Tibial nerve (tissue), 3 donors: ENCODE measurements at regions not wholly inside any gene's neighbourhood (a gene's known extent, or its start where the extent isn't known, plus 50 kb on each side); places are given as distances from the start of the nearest gene placed in this dataset.

ENCODE experiments used
- POLR2A ChIP-seq, 2 donors: fragments of 450-650 bp; IDR thresholded peaks; one replicate each; pipeline ENCODE4 v1.6.1; 2017; ENCODE audit warnings: antibody characterized with exemption in 2 of 2, mild to moderate bottlenecking in 2 of 2, moderate library complexity in 2 of 2
- TF ChIP-seq, protein P1 (sequence below), 5 experiments: fragments of 200-600 bp in 3 of 5; fragments of 450-650 bp in 2 of 5; sonication (generic) in 3 of 5; IDR thresholded peaks; one replicate each; pipeline ENCODE4 v1.5.1; 2016 to 2019; ENCODE audit warnings: antibody characterized with exemption in 5 of 5, mild to moderate bottlenecking in 3 of 5, moderate library complexity in 2 of 5

DNA sequence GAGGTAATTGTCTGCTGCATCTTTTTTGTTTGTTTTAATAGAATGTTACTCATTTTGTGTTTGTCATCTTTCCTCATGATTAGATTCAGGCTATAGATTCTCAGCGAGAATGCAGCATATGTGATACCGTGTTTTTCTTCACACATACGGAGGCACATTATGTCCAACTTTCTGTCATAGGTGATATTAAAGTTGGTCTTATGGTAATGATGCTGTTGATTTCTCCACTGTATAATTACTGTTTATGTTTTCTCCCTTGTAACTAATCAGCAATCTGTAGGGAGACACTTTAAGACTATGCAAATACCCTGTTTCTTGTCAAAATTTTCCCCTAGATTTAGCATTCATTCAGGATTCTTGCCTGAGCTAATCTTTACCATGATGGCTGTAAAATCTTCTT is 87.6 kb downstream of the CLDN1 start:
- no peak for TF ChIP-seq POLR2A (IDR thresholded peaks at IDR 0.05)
- TF ChIP-seq, protein P1, sequence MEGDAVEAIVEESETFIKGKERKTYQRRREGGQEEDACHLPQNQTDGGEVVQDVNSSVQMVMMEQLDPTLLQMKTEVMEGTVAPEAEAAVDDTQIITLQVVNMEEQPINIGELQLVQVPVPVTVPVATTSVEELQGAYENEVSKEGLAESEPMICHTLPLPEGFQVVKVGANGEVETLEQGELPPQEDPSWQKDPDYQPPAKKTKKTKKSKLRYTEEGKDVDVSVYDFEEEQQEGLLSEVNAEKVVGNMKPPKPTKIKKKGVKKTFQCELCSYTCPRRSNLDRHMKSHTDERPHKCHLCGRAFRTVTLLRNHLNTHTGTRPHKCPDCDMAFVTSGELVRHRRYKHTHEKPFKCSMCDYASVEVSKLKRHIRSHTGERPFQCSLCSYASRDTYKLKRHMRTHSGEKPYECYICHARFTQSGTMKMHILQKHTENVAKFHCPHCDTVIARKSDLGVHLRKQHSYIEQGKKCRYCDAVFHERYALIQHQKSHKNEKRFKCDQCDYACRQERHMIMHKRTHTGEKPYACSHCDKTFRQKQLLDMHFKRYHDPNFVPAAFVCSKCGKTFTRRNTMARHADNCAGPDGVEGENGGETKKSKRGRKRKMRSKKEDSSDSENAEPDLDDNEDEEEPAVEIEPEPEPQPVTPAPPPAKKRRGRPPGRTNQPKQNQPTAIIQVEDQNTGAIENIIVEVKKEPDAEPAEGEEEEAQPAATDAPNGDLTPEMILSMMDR (IDR thresholded peaks at IDR 0.05): no peak
